HEK293T (cell line): ENCODE measurements at regions not wholly inside any gene's neighbourhood (a gene's known extent, or its start where the extent isn't known, plus 50 kb on each side); places are given as distances from the start of the nearest gene placed in this dataset.

Experiments
- CTCF ChIA-PET: fragments of 350-600 bp; formaldehyde crosslinking; extraction: SDS; loops from one replicate; lab custom pipeline; 2021; ENCODE audit warnings: antibody characterized with exemption, inconsistent platforms; lab: Yijun Ruan, JAX
- POLR2A ChIA-PET: fragments of 350-600 bp; formaldehyde crosslinking; extraction: SDS; loops from one replicate; lab custom pipeline; 2020; ENCODE audit warnings: antibody characterized with exemption, inconsistent platforms; lab: Yijun Ruan, JAX
- DNase-seq: peaks from one replicate; pipeline ENCODE4 v3.0.0; 2012; ENCODE audit warnings: mixed read lengths; ENCODE audit errors: extremely low spot score
- ARNT ChIP-seq: fragments of 450-650 bp; IDR thresholded peaks from 2 replicates; pipeline ENCODE4 v1.6.1; 2017; ENCODE audit warnings: mild to moderate bottlenecking
- BHLHE40 ChIP-seq: fragments of 450-650 bp; IDR thresholded peaks from 2 replicates; pipeline ENCODE4 v1.6.1; 2016; ENCODE audit warnings: mild to moderate bottlenecking, moderate library complexity, borderline replicate concordance
- CTBP1 ChIP-seq: fragments of 450-650 bp; IDR thresholded peaks from 2 replicates; pipeline ENCODE4 v1.6.1; 2016; ENCODE audit warnings: borderline replicate concordance
- ELF4 ChIP-seq: fragments of 450-650 bp; IDR thresholded peaks from 2 replicates; pipeline ENCODE4 v1.6.1; 2017; ENCODE audit warnings: antibody characterized with exemption
- FOXA1 ChIP-seq: fragments of 450-650 bp; IDR thresholded peaks from 2 replicates; pipeline ENCODE4 v1.6.1; 2016; ENCODE audit warnings: mild to moderate bottlenecking
- FOXK2 ChIP-seq: fragments of 450-650 bp; IDR thresholded peaks from 2 replicates; pipeline ENCODE4 v1.6.1; 2016; ENCODE audit warnings: mild to moderate bottlenecking
- FOXM1 ChIP-seq: fragments of 450-650 bp; IDR thresholded peaks from 2 replicates; pipeline ENCODE4 v1.6.1; 2017; ENCODE audit warnings: mild to moderate bottlenecking, borderline replicate concordance
- HDGF ChIP-seq: fragments of 450-650 bp; IDR thresholded peaks from 2 replicates; pipeline ENCODE4 v1.6.1; 2017; ENCODE audit warnings: antibody characterized with exemption, borderline replicate concordance
- L3MBTL2 ChIP-seq: fragments of 450-650 bp; conservative IDR thresholded peaks from 2 replicates; pipeline ENCODE4 v1.6.1; 2016; ENCODE audit warnings: mild to moderate bottlenecking
- LEF1 ChIP-seq: fragments of 450-650 bp; IDR thresholded peaks from 2 replicates; pipeline ENCODE4 v1.6.1; 2017; ENCODE audit warnings: mild to moderate bottlenecking, borderline replicate concordance
- NFRKB ChIP-seq: fragments of 450-650 bp; IDR thresholded peaks from 2 replicates; pipeline ENCODE4 v1.6.1; 2016; ENCODE audit warnings: mild to moderate bottlenecking, moderate library complexity
- PKNOX1 ChIP-seq: fragments of 450-650 bp; IDR thresholded peaks from 2 replicates; pipeline ENCODE4 v1.6.1; 2016
- SP1 ChIP-seq: fragments of 450-650 bp; IDR thresholded peaks from 2 replicates; pipeline ENCODE4 v1.6.1; 2017
- SUZ12 ChIP-seq: fragments of 450-650 bp; IDR thresholded peaks from 2 replicates; pipeline ENCODE4 v1.6.1; 2016; ENCODE audit warnings: mild to moderate bottlenecking
- TARDBP ChIP-seq: fragments of 450-650 bp; IDR thresholded peaks from 2 replicates; pipeline ENCODE4 v1.6.1; 2016
- ZNF384 ChIP-seq: fragments of 450-650 bp; IDR thresholded peaks from 2 replicates; pipeline ENCODE4 v1.6.1; 2016

- DNase-seq, result no peak
- ChIA-PET CTCF (no interaction called here), POLR2A (no interaction called here)
- TF ChIP-seq ARNT (no peak), SUZ12 (no peak), L3MBTL2 (no peak), NFRKB (no peak), HDGF (no peak), ELF4 (no peak), FOXM1 (no peak), ZNF384 (no peak)
Measured at GRCh38 chr14:71437870-71438269, 494.4 kb upstream of the RGS6 start.

- no peak for DNase-seq
- CTCF ChIA-PET, result no interaction called here
- POLR2A ChIA-PET, result no interaction called here
- TF ChIP-seq ELF4, result no peak
- TF ChIP-seq ZNF384, result no peak
- TF ChIP-seq NFRKB, result no peak
- TF ChIP-seq FOXM1, result no peak
- TF ChIP-seq L3MBTL2, result no peak
- TF ChIP-seq TARDBP, result no peak
- no peak for TF ChIP-seq FOXA1
- TF ChIP-seq PKNOX1, result no peak
- no peak for TF ChIP-seq FOXK2
- TF ChIP-seq LEF1, result no peak
- no peak for TF ChIP-seq BHLHE40
Measured at GRCh38 chr14:71438684-71439083, 493.5 kb upstream of the RGS6 start.

- ChIA-PET POLR2A (no interaction called here), CTCF (no interaction called here)
- TF ChIP-seq ELF4, result no peak
- TF ChIP-seq FOXA1, result no peak
- no peak for TF ChIP-seq SP1
- TF ChIP-seq ZNF384, result no peak
- no peak for TF ChIP-seq FOXK2
- TF ChIP-seq L3MBTL2, result no peak
- no peak for TF ChIP-seq FOXM1
- no peak for TF ChIP-seq BHLHE40
- no peak for TF ChIP-seq NFRKB
- no peak for TF ChIP-seq CTBP1
- no peak for TF ChIP-seq HDGF
- no peak for TF ChIP-seq LEF1
- no peak for TF ChIP-seq SUZ12
- TF ChIP-seq TARDBP, result no peak
- no peak for TF ChIP-seq ARNT
- no peak for TF ChIP-seq PKNOX1
- no peak for DNase-seq
Measured at GRCh38 chr14:71441126-71441525, 491.1 kb upstream of the RGS6 start.

- DNase-seq, result no peak
- ChIA-PET CTCF (no interaction called here), POLR2A (no interaction called here)
- no peak for TF ChIP-seq LEF1
- TF ChIP-seq SUZ12, result no peak
- TF ChIP-seq ZNF384, result no peak
- no peak for TF ChIP-seq FOXK2
- TF ChIP-seq SP1, result no peak
- no peak for TF ChIP-seq PKNOX1
- no peak for TF ChIP-seq NFRKB
- no peak for TF ChIP-seq CTBP1
- TF ChIP-seq FOXM1, result no peak
- TF ChIP-seq ELF4, result no peak
Measured at GRCh38 chr14:71444030-71444822, 488.0 kb upstream of the RGS6 start.

- DNase-seq, result no peak
- CTCF ChIA-PET, result no interaction called here
- no peak for TF ChIP-seq FOXA1
- no peak for TF ChIP-seq CTBP1
- POLR2A ChIA-PET, result no interaction called here
Measured at GRCh38 chr14:71448431-71449315, 483.6 kb upstream of the RGS6 start.

- no peak for DNase-seq
- CTCF ChIA-PET, result no interaction called here
- POLR2A ChIA-PET, result no interaction called here
- TF ChIP-seq SUZ12 (no peak), HDGF (no peak), L3MBTL2 (no peak), NFRKB (no peak), PKNOX1 (0 out of 2 replicates have a peak, but pooled peaks have one; percentile 24), LEF1 (no peak)
Measured at GRCh38 chr14:71449316-71450055, 482.7 kb upstream of the RGS6 start.
